T-cell (primary cell): ENCODE measurements at regions not wholly inside any gene's neighbourhood (a gene's known extent, or its start where the extent isn't known, plus 50 kb on each side); places are given as distances from the start of the nearest gene placed in this dataset.

Source experiments
- ATAC-seq, 4 experiments: fragments of 200-7000 bp in 3 of 4; fragments of 150-1000 bp in 1 of 4; cut with Tn5 transposase; replicated peaks in 1 of 4; 1 replicate in 3 of 4; 2 replicates in 1 of 4; pipeline ENCODE4 v1.10.0; 2021; ENCODE audit warnings: moderate library complexity in 3 of 4, mild to moderate bottlenecking in 2 of 4, moderate number of reproducible peaks in 1 of 4
- CTCF ChIA-PET, 2 donors: fragments of 300-600 bp; sonication (Branson Sonifier 250); formaldehyde crosslinking; loops; one replicate each; lab custom pipeline; 2022; ENCODE audit warnings: antibody characterized with exemption in 2 of 2; lab: Charles Lee
- POLR2A ChIA-PET, 2 donors: fragments of 300-600 bp; sonication (Branson Sonifier 250); formaldehyde crosslinking; loops; one replicate each; lab custom pipeline; 2022; ENCODE audit warnings: antibody characterized with exemption in 2 of 2; lab: Charles Lee
- DNase-seq, 35 experiments: peaks; one replicate each; pipeline versions ENCODE4 v3.0.0 to v3.0.0-alpha.2; 2013 to 2023
- H3K27ac ChIP-seq: one replicate; pipeline ENCODE4 v1.5.1; 2013; ENCODE audit warnings: low read length
- H3K27me3 ChIP-seq, 2 experiments: replicated peaks in 1 of 2; 1 replicate in 1 of 2; 2 replicates in 1 of 2; pipeline versions ENCODE4 v1.6.1 to v1.7.0; 2013; ENCODE audit warnings: low read length in 1 of 2, mixed read lengths in 1 of 2; ENCODE audit not compliant: control insufficient read depth in 2 of 2, insufficient read depth in 2 of 2; ENCODE audit errors: extremely low read depth in 1 of 2
- H3K36me3 ChIP-seq, 2 donors: 1 replicate in 1 of 2; 2 replicates in 1 of 2; pipeline versions ENCODE4 v1.6.1 to v1.7.0; 2013; ENCODE audit warnings: low read length in 1 of 2; ENCODE audit not compliant: control insufficient read depth in 2 of 2, insufficient read depth in 1 of 2; ENCODE audit errors: extremely low read depth in 1 of 2
- H3K4me1 ChIP-seq, 2 experiments: 1 replicate in 1 of 2; 2 replicates in 1 of 2; pipeline versions ENCODE4 v1.6.1 to v1.7.0; 2013; ENCODE audit warnings: low read length in 2 of 2, mixed read lengths in 1 of 2; ENCODE audit not compliant: insufficient read depth in 2 of 2, control insufficient read depth in 1 of 2; ENCODE audit errors: extremely low read depth in 1 of 2
- H3K4me3 ChIP-seq, 2 donors: 1 replicate in 1 of 2; 2 replicates in 1 of 2; pipeline versions ENCODE4 v1.5.1 to v1.7.0; 2013; ENCODE audit warnings: mild to moderate bottlenecking in 2 of 2, low read length in 1 of 2, moderate library complexity in 1 of 2; ENCODE audit not compliant: control insufficient read depth in 1 of 2; ENCODE audit errors: extremely low read depth in 1 of 2
- H3K9me3 ChIP-seq: 2 replicates; pipeline ENCODE4 v1.7.0; 2013
- H3K27ac Mint-ChIP-seq, 2 donors: one replicate each; pipeline ENCODE4 v1.8.0; 2020 to 2021; ENCODE audit warnings: mild to moderate bottlenecking in 2 of 2, mixed read lengths in 2 of 2
- H3K27me3 Mint-ChIP-seq, 2 donors: one replicate each; pipeline ENCODE4 v1.8.0; 2021 to 2022; ENCODE audit warnings: mixed read lengths in 2 of 2
- H3K36me3 Mint-ChIP-seq: one replicate; pipeline ENCODE4 v1.8.0; 2021; ENCODE audit warnings: mixed read lengths
- H3K4me1 Mint-ChIP-seq, 3 donors: one replicate each; pipeline ENCODE4 v1.8.0; 2020 to 2022; ENCODE audit warnings: mixed read lengths in 3 of 3, mild to moderate bottlenecking in 1 of 3
- H3K4me3 Mint-ChIP-seq, 3 donors: one replicate each; pipeline ENCODE4 v1.8.0; 2020 to 2022; ENCODE audit warnings: mild to moderate bottlenecking in 3 of 3, mixed read lengths in 3 of 3, moderate library complexity in 3 of 3
- H3K9me3 Mint-ChIP-seq, 3 donors: one replicate each; pipeline ENCODE4 v1.8.0; 2020 to 2022; ENCODE audit warnings: mixed read lengths in 3 of 3
- WGBS: methylation state at CpG from one replicate; pipeline ENCODE4 v1.1.5; 2013; ENCODE audit warnings: missing lambda C conversion rate; ENCODE audit not compliant: insufficient coverage; 5-methylcytosine and 5-hydroxymethylcytosine counted together

- Mint-ChIP-seq H3K27me3 (no peaks in the 10 kb centered on the region), H3K9me3 (peaks cover 3 to 13% (median 11%) of the 10 kb centered on the region in 3 donors), H3K36me3 (no peaks in the 10 kb centered on the region), H3K27ac (no peak overlapping the region), H3K4me3 (no peak overlapping the region), H3K4me1 (no peaks in the 10 kb centered on the region)
- H3K4me3 ChIP-seq: no peak overlapping the region
- DNase-seq (no peak), ATAC-seq (no peak)
- H3K27me3 ChIP-seq: no peaks in the 10 kb centered on the region
- H3K27ac ChIP-seq: no peak overlapping the region
- H3K9me3 ChIP-seq: no peaks in the 10 kb centered on the region
- H3K4me1 ChIP-seq: no peaks in the 10 kb centered on the region
- WGBS: no CpG with 5 or more reads among the region's 2 CpGs
- POLR2A ChIA-PET: interaction anchor here in 1 of 2 donors (0.6 kb wide), 1 partner anchor 73 kb away, joined by 3 read pairs; no protein-coding TSS in a partner anchor
- CTCF ChIA-PET: no interaction called here
- no peaks in the 10 kb centered on the region for H3K36me3 ChIP-seq
These were observed 179.3 kb downstream of the RPL10L start for GRCh38 chr14:46472261-46472660.

GRCh38 chr14:46464341-46464740 is 187.2 kb downstream of the RPL10L start:
- H3K27ac Mint-ChIP-seq: no peak overlapping the region
- no CpG with 5 or more reads among the region's 1 CpG for WGBS
- ChIA-PET CTCF (no interaction called here), POLR2A (no interaction called here)
- Histone ChIP-seq H3K27ac (no peak overlapping the region), H3K9me3 (no peaks in the 10 kb centered on the region), H3K4me3 (no peak overlapping the region), H3K27me3 (no peaks in the 10 kb centered on the region), H3K4me1 (no peaks in the 10 kb centered on the region), H3K36me3 (no peaks in the 10 kb centered on the region)
- no peaks in the 10 kb centered on the region for H3K27me3 Mint-ChIP-seq
- ATAC-seq (no peak), DNase-seq (no peak)
- peaks cover 17 to 29% (median 19%) of the 10 kb centered on the region in 3 donors for H3K9me3 Mint-ChIP-seq
- no peaks in the 10 kb centered on the region for H3K4me1 Mint-ChIP-seq
- no peaks in the 10 kb centered on the region for H3K36me3 Mint-ChIP-seq
- no peak overlapping the region for H3K4me3 Mint-ChIP-seq

- Mint-ChIP-seq H3K9me3 (peaks cover 0 to 13% (median 4%) of the 10 kb centered on the region in 3 donors), H3K27ac (no peak overlapping the region), H3K4me1 (no peaks in the 10 kb centered on the region), H3K27me3 (no peaks in the 10 kb centered on the region), H3K4me3 (no peak overlapping the region), H3K36me3 (no peaks in the 10 kb centered on the region)
- DNase-seq (no peak), ATAC-seq (no peak)
- ChIA-PET POLR2A (no interaction called here), CTCF (no interaction called here)
- WGBS: no CpG with 5 or more reads among the region's 3 CpGs
- H3K36me3 ChIP-seq: no peaks in the 10 kb centered on the region
- H3K4me1 ChIP-seq: no peaks in the 10 kb centered on the region
- no peak overlapping the region for H3K27ac ChIP-seq
- H3K4me3 ChIP-seq: no peak overlapping the region
- no peaks in the 10 kb centered on the region for H3K9me3 ChIP-seq
- no peaks in the 10 kb centered on the region for H3K27me3 ChIP-seq
These were observed 199.8 kb downstream of the RPL10L start for GRCh38 chr14:46451800-46452199.

GRCh38 chr14:46444666-46445065 is 206.9 kb downstream of the RPL10L start:
- Histone ChIP-seq H3K27me3 (no peaks in the 10 kb centered on the region), H3K4me3 (no peak overlapping the region), H3K9me3 (no peaks in the 10 kb centered on the region), H3K36me3 (no peaks in the 10 kb centered on the region), H3K4me1 (no peaks in the 10 kb centered on the region), H3K27ac (no peak overlapping the region)
- no peaks in the 10 kb centered on the region for H3K4me1 Mint-ChIP-seq
- no peak for DNase-seq
- H3K4me3 Mint-ChIP-seq: no peak overlapping the region
- 100% methylated on average over 3 of the region's 5 CpGs for WGBS
- H3K36me3 Mint-ChIP-seq: no peaks in the 10 kb centered on the region
- ATAC-seq: no peak
- CTCF ChIA-PET: no interaction called here
- peaks cover 14 to 41% (median 18%) of the 10 kb centered on the region in 3 donors for H3K9me3 Mint-ChIP-seq
- POLR2A ChIA-PET: no interaction called here
- H3K27ac Mint-ChIP-seq: no peak overlapping the region
- no peaks in the 10 kb centered on the region for H3K27me3 Mint-ChIP-seq

- POLR2A ChIA-PET: no interaction called here
- no peak overlapping the region for H3K27ac Mint-ChIP-seq
- H3K27ac ChIP-seq: no peak overlapping the region
- no CpG with 5 or more reads among the region's 3 CpGs for WGBS
- CTCF ChIA-PET: no interaction called here
- DNase-seq (no peak), ATAC-seq (no peak)
- H3K4me3 ChIP-seq: no peak overlapping the region
- H3K36me3 ChIP-seq: no peaks in the 10 kb centered on the region
- no peaks in the 10 kb centered on the region for H3K27me3 Mint-ChIP-seq
- H3K9me3 Mint-ChIP-seq: peaks cover 11 to 18% (median 11%) of the 10 kb centered on the region in 3 donors
- no peaks in the 10 kb centered on the region for H3K36me3 Mint-ChIP-seq
- H3K4me3 Mint-ChIP-seq: no peak overlapping the region
- H3K27me3 ChIP-seq: no peaks in the 10 kb centered on the region
- no peaks in the 10 kb centered on the region for H3K4me1 ChIP-seq
- H3K9me3 ChIP-seq: no peaks in the 10 kb centered on the region
- no peaks in the 10 kb centered on the region for H3K4me1 Mint-ChIP-seq
These were observed 218.2 kb downstream of the RPL10L start for GRCh38 chr14:46433381-46433780.

- Mint-ChIP-seq H3K9me3 (peaks cover 11 to 14% (median 11%) of the 10 kb centered on the region in 3 donors), H3K4me1 (no peaks in the 10 kb centered on the region), H3K4me3 (no peak overlapping the region), H3K27ac (no peak overlapping the region), H3K27me3 (no peaks in the 10 kb centered on the region), H3K36me3 (no peaks in the 10 kb centered on the region)
- Histone ChIP-seq H3K27ac (no peak overlapping the region), H3K4me1 (no peaks in the 10 kb centered on the region), H3K9me3 (no peaks in the 10 kb centered on the region), H3K27me3 (no peaks in the 10 kb centered on the region), H3K36me3 (no peaks in the 10 kb centered on the region), H3K4me3 (no peak overlapping the region)
- POLR2A ChIA-PET: no interaction called here
- no peak for DNase-seq
- CTCF ChIA-PET: no interaction called here
- no peak for ATAC-seq
- WGBS: no CpG with 5 or more reads among the region's 2 CpGs
These were observed 219.1 kb downstream of the RPL10L start for GRCh38 chr14:46432516-46432915.

GRCh38 chr14:46417066-46417465 is 234.5 kb downstream of the RPL10L start:
- H3K27ac ChIP-seq: no peak overlapping the region
- no peaks in the 10 kb centered on the region for H3K36me3 ChIP-seq
- no peaks in the 10 kb centered on the region for H3K4me1 Mint-ChIP-seq
- ATAC-seq (no peak), DNase-seq (no peak)
- no peak overlapping the region for H3K4me3 Mint-ChIP-seq
- no peak overlapping the region for H3K4me3 ChIP-seq
- no peaks in the 10 kb centered on the region for H3K4me1 ChIP-seq
- no peak overlapping the region for H3K27ac Mint-ChIP-seq
- no peaks in the 10 kb centered on the region for H3K36me3 Mint-ChIP-seq
- no peaks in the 10 kb centered on the region for H3K9me3 ChIP-seq
- no peaks in the 10 kb centered on the region for H3K27me3 ChIP-seq
- no peaks in the 10 kb centered on the region for H3K27me3 Mint-ChIP-seq
- POLR2A ChIA-PET: no interaction called here
- CTCF ChIA-PET: no interaction called here
- H3K9me3 Mint-ChIP-seq: peaks cover 16 to 37% (median 33%) of the 10 kb centered on the region in 3 donors
